ENCODE measurements at regions not wholly inside any gene's neighbourhood (a gene's known extent, or its start where the extent isn't known, plus 50 kb on each side); places are given as distances from the start of the nearest gene placed in this dataset.
"Not testable (repeated sequence)": the region's sequence is repeated elsewhere in the genome, so short reads cannot be mapped to it uniquely, and the experiment has no call there.

GRCh38 chr1:193931356-193931755 is 744.9 kb upstream of the B3GALT2 start:
- no peak for DNase-seq (ENCODE audit: low read depth in 2 of 2)

- no peak for DNase-seq (ENCODE audit: low read depth in 2 of 2)
Observed at GRCh38 chr1:193929374-193930033, 743.1 kb upstream of the B3GALT2 start.

- no peak for DNase-seq (ENCODE audit: low read depth in 2 of 2)
Observed at GRCh38 chr1:193927550-193927949, 741.1 kb upstream of the B3GALT2 start.

- DNase-seq (ENCODE audit: low read depth in 2 of 2), result no peak
Observed at GRCh38 chr1:193926956-193927355, 740.5 kb upstream of the B3GALT2 start.

- no peak for DNase-seq (ENCODE audit: low read depth in 2 of 2)
Observed at GRCh38 chr1:193919827-193920226, 733.4 kb upstream of the B3GALT2 start.

- DNase-seq (ENCODE audit: low read depth in 2 of 2), result no peak
Observed at GRCh38 chr1:193916452-193916851, 730.0 kb upstream of the B3GALT2 start.

GRCh38 chr1:193914871-193915270 is 728.5 kb upstream of the B3GALT2 start:
- DNase-seq (ENCODE audit: low read depth in 2 of 2), result no peak

GRCh38 chr1:193909406-193910082 is 723.1 kb upstream of the B3GALT2 start:
- DNase-seq (ENCODE audit: low read depth in 2 of 2), result no peak

GRCh38 chr1:193905288-193906085 is 719.1 kb upstream of the B3GALT2 start:
- DNase-seq (ENCODE audit: low read depth in 2 of 2), result no peak

GRCh38 chr1:193891788-193892187 is 705.4 kb upstream of the B3GALT2 start:
- no peak for DNase-seq (ENCODE audit: low read depth in 2 of 2)

GRCh38 chr1:193890935-193891334 is 704.5 kb upstream of the B3GALT2 start:
- DNase-seq (ENCODE audit: low read depth in 2 of 2), result no peak

- DNase-seq (ENCODE audit: low read depth in 2 of 2), result no peak
Observed at GRCh38 chr1:193884848-193885558, 698.6 kb upstream of the B3GALT2 start.

- DNase-seq (ENCODE audit: low read depth in 2 of 2), result not testable (repeated sequence)
Observed at GRCh38 chr1:193877920-193878319, 691.5 kb upstream of the B3GALT2 start.

- DNase-seq (ENCODE audit: low read depth in 2 of 2), result no peak
Observed at GRCh38 chr1:193868425-193868824, 682.0 kb upstream of the B3GALT2 start.

- DNase-seq (ENCODE audit: low read depth in 2 of 2), result no peak
Observed at GRCh38 chr1:193856261-193856660, 669.8 kb upstream of the B3GALT2 start.

- DNase-seq (ENCODE audit: low read depth in 2 of 2), result no peak
Observed at GRCh38 chr1:193850745-193851144, 664.3 kb upstream of the B3GALT2 start.

GRCh38 chr1:193846876-193847604 is 660.6 kb upstream of the B3GALT2 start:
- DNase-seq (ENCODE audit: low read depth in 2 of 2), result no peak

- DNase-seq (ENCODE audit: low read depth in 2 of 2), result no peak
Observed at GRCh38 chr1:193846411-193846810, 660.0 kb upstream of the B3GALT2 start.

GRCh38 chr1:193841857-193842256 is 655.4 kb upstream of the B3GALT2 start:
- no peak for DNase-seq (ENCODE audit: low read depth in 2 of 2)

GRCh38 chr1:193831465-193831864 is 645.1 kb upstream of the B3GALT2 start:
- no peak for DNase-seq (ENCODE audit: low read depth in 2 of 2)

- no peak for DNase-seq (ENCODE audit: low read depth in 2 of 2)
Observed at GRCh38 chr1:193827516-193827915, 641.1 kb upstream of the B3GALT2 start.
